ENCODE measurements at regions not wholly inside any gene's neighbourhood (a gene's known extent, or its start where the extent isn't known, plus 50 kb on each side); places are given as distances from the start of the nearest gene placed in this dataset.

DNA sequence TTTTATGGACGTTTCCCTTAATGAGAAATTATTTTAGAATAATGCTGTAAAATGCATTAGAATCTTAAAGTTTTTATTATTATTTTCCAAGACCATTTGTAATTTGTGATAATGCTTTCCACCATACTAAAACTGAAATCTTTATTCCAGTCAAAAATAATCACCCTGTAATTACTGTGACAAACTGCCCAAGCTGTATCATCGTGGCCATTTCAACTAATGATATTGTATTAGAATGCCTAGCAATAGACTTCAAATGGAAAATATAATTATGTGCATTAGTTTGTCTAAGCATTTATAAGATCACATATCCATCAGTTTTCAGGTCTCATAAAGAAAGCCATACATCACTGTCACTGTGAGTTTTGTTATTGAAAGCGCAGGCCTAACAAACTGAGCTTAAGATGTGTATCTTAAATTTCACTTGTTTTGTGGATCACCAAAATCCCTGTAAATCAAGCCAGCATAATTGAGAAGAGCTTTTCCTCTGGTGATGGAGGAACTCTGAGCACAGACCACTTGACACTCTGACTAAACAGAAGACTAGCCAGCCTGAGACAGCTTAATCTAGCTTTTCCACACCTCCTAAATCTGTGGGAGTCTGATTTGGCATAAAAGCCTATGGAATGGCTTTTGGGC is 1312.2 kb upstream of the ACVR2A start:
- no peak for DNase-seq

DNA sequence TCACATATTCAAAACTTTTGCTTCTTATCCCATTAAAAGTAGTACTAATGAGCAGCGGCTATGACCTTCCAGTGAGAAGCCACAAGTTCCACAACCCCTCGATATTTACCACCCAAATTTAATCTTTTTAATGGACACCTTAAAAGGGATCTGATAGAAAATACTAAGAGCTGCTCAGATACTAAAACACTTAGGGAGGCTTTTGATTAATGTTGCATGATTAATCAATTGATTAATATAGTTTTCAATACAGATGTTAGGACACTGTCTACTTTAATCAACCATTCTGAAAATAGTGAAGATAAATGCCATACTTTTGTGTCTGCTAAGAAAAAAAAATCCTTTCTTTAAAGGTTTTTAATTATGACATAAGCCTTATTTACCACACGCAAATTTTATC is 1312.8 kb upstream of the ACVR2A start:
- DNase-seq: no peak

DNA sequence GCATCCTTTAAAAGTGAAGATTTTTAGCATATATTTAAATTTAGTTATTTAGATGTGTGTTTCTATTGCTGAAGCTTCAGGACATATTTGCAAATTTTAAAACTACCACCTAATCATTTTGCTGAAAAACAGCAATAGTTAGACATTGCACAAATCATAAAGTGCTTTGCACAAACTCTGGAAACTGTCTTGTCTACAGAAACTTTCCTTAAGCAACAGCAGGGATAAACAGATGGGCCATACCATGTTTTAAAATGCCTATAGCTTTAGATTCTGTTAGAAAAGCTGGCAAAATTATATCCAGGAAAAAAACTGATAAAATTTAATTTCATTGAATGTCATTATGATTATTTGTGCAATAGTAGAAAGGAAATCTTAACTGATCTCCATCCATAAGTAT is 1313.9 kb upstream of the ACVR2A start:
- no peak for DNase-seq

DNA sequence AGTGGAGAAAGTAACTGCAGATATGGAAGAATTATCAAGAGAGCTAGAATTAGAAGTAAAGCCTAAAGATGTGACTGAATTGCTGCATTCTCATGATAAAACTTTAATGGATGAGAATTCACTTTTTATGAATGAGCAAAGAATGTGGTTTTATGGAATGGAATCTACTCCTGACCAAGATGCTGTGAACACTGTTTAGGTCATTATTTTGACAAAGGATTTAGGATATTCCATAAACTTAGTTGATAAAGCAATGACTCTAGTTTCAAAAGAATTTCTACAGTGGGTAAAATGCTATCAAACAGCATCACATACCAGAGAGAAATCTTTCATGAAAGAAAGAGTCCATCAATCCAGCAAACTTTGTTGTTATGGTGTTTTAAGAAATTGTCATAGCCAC is 1317.7 kb upstream of the ACVR2A start:
- no peak for DNase-seq

DNA sequence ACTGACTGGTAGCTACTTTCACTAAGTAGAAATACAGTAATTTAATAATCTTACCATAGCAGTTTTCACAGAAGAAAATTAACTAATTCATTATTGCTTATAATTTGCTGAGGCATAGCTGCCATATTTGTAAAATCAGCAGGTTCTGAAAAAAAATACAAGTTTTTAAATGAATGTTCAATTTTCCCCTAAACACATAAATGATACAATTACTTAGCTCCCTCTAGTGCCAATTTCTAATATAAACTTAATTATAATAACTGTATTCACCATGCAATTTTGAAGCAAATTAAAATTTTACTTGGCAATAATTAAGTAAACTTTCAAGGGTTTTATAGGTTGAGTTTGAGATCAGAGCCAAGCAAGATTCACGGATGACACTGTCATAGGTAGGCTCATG is 1321.6 kb upstream of the ACVR2A start:
- no peak for DNase-seq

DNA sequence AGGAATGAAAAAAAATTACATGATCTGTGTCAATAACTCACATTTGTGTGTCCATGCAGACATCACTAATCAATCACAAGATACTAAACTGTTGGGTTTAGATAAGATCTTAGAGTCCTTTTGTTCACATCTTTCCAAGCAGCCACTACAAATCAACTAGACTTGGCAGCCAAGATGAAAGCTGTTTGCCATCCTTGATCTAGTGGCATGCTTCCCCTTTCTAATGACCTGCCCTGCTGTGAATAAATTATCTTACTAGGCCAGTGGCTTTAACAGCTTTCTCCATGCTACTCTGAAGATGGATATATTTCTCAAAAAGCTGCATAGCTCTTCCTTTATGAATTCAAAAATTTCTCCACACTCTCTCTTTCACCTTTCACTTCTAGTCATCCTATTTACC is 1338.0 kb upstream of the ACVR2A start:
- no peak for DNase-seq

DNA sequence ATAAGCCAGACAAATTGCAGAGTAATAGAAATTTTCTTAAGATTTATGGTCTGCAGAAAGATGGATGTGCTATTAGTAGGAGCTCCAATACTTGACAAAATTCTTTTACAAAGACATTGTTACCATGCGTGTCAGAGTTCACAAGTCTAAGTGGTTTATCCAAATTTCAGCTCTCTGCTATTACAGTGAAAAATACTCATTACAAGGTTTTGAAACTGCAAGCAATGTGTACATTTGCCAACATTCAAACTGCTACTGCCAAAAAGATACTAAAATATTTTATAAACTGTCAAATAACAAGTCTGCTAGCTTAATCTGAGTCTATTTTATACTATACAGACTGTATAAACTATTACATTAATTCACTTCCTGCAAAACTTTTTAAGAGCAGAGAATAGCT is 1341.5 kb upstream of the ACVR2A start:
- no peak for DNase-seq

DNA sequence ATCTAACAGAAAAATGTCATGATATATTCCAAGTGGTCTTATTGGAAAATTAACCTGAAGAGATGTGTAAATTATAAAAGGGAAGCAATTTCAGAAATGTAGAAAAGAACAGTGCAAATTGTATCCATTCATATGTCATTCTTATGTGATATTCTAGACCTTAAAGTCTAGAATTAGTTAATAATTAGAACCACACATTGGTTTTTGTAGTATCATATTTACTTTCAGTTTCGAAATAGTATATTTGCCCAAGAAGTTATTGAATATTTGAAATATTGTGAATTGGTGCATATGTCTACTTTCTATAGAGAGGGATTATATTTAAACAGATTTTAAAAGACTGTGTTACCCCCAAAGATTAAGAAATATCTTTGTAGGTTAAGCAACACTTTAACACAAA is 1348.6 kb upstream of the ACVR2A start:
- DNase-seq: no peak

DNA sequence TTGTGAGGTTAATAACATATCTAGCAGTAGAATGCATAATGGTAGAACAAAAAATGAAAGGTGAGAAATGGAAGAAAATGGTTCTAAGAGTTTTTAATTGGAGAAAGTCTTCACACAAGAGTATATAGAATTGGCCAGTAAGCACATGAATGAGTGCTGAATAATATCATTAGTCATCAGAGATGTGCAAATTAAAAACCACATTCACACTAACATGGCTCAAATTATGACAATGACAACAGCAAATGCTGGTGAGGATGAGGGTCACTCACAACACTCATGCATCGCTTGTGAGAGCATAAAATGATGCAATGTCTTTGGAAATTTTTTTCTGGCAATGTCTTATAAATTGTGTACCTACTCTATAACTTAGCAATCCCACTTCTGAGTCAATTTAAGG is 1355.4 kb upstream of the ACVR2A start:
- DNase-seq: no peak

DNA sequence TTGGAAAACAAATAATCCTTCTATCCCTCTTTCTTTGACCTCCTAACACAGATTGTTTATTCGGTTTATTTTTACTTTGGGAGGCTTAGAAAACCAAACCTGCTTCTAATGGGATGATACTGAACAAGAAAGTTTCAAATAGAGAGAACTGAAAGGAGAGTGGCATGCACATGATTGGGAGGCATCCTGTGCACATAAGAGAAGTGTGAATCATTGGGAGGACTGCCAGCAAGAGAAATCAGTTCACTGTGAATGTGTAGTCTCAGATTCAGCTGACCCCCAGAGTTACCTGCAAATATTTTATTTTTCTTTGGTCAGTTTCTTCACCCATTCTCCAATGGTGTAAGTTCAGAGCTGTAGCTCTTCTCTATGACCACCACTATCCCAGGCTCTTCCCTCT is 1363.2 kb upstream of the ACVR2A start:
- no peak for DNase-seq

DNA sequence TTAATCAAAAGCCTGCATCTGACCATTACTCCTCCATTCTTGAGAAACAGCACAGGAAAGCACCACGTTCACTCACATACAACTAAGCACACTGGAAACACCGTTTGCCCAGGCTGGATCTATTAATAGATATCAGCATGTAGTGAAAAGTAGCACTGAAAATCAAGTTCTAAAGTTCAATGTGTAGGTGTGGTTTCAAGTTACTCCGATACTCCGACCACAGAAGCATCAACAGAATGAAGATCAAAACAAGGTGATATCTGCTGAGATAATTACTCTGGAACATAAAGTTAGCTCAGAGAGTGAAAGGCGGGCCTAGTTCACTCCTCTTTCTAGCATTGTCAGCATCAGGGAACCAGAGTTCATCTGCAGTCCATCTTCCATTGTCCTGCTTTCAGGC is 1367.4 kb upstream of the ACVR2A start:
- no peak for DNase-seq

DNA sequence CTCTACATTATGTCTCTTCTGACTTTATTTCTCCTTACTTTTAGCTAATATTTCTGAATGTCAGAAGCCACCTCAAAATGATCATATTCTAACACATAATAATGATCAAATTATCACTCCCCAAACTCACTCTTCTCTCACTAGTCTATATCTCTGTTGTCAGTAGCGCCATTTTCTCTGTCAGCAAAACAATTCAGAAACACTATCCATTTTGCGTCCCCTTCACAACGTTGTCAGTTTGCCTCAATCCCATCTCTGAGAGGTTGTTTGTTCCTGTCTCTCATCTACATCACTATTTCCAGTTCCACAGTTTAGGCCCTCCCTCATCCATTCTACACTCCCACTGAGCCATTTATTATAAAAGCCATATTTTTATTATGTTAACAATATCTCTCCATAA is 1376.3 kb upstream of the ACVR2A start:
- no peak for DNase-seq

DNA sequence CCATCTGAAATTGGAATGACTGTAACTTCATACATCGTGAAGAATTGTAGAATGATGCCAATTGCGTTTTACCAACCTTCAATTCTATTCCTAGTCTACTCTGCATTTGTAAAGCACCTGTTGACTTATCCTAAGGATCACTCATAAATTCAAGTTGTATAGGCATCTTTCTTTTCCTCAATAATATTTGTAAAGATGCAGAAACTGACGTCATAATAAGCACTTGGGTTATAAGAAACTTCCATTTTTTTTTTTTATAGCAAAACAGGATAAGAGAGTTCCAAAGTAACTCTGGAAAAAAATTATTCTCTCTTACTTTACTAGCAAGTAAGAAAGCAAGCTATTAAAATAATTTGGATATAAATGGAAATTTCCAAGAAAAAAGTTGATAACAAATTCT is 1377.4 kb upstream of the ACVR2A start:
- no peak for DNase-seq

DNA sequence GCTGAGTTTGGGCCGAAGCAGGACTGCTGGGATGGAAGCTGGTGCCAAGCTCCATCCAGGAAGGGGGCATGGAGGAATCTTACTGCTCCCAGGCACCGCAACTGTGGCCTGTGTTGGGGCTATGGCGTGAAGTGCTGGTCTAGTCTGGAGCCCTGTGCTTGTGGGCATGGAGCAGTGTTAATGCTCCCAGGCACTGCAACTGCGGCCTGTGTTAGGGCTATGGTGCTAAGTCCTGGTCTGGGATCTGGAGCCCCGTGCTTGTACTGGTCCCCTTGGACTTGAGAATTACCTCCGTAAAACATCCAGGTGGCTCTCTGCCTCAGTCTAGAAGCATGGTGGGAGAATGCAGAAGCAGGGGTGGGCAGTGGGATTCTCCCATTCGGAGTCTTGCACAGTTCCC is 1379.4 kb upstream of the ACVR2A start:
- no peak for DNase-seq

DNA sequence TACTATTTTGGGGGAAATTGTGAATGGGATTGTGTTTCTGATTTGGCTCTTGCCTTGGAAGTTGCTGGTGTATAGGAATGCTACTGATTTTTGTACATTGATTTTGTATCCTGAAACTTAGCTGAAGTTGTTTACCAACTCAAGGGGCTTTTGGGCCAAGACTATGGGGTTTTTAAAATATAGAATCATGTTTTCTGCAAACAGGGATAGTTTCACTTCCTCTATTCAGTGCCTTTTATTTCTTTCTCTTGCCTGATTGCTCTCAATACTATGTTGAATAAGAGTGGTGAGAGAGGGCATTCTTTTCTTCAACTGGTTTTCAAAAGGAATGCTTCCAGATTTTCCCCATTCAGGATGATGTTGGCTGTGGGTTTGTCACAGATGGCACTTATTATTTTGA is 1383.8 kb upstream of the ACVR2A start:
- DNase-seq: no peak

DNA sequence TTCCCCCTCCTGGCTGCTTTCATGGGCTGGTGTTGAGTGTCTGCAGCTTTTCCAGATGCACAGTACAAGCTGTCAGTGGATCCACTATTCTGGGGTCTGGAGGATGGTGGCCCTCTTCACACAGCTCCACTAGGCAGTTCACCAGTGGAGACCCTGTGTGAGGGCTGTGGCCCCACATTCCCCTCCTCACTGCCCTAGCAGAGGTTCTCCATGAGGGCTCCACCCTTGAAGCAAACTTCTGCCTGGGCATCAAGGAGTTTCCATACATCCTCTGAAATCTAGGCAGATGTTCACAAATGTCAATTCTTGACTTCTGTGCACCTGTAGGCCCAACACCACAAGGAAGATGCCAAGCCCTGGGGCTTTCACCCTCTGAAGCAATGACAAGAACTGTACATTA is 1386.2 kb upstream of the ACVR2A start:
- DNase-seq: no peak

DNA sequence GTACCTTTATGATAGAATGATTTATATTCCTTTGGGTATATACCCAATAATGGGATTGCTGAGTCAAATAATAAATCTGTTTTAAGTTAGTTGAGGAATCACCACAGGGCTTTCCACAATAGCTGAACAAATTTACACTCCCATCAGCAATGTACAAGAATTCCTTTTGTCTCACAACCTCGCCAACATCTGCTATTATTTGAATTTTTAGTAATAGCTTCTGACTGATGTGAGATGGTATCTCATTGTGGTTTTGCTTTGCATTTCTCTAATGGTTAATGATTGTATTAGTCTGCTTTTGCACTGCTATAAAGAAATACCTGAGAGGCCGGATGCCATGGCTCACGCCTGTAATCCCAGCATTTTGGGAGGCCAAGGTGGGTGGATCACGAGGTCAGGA is 1387.6 kb upstream of the ACVR2A start:
- DNase-seq: no peak

DNA sequence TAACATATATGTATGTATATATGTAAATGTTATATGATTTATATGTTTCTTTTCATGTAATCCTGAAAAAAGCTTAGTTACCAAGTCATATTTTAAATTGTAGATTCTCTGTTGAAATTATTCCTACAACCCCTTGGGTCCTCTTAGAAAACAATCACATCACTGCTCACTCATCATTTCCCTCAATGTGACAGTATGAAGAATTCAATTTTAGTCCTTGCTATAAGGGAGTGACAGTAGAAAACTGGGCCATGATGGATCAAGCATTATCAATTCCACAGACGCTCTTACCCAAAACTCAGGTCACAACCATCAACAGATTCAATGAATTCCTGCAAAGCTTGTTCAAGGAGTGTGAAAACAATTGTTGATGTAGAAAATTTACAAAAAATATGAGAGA is 1389.5 kb upstream of the ACVR2A start:
- no peak for DNase-seq

DNA sequence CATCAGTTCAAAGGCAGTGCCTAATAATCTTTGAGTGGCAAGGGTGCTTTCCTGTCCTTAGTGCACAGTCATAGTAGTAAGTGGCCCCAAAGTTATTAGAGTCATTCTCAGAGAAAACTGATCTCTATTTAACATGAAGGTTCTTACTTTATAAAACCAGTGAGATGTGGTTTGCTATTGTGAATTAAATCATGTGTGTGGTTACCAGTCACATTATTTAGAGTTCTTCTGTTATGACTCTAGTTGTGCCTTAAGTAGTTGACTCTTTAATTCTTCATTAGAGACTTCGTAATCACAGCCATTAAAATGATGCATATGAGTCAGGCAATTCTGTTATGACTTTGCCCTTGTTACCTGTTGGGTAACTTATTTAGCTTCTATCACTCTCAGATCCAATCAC is 1392.9 kb upstream of the ACVR2A start:
- no peak for DNase-seq

DNA sequence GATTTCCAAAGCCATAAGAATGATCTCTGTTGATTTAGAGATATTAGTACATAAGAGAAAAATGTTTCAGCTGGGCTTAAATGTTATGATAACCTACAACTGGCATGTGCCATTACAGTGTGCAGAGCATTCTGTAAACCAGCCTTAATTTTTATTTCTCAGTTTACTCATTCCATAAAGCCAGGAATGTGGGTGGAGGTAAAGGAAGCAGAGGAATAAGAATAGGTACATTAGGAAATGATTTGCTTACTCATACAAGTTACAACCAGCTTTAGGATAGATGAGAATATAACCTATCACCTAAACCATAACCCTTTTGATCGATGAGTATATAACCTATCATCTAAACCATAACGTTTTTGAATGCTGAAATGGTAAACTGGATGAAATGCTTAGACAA is 1394.7 kb upstream of the ACVR2A start:
- DNase-seq: no peak

DNA sequence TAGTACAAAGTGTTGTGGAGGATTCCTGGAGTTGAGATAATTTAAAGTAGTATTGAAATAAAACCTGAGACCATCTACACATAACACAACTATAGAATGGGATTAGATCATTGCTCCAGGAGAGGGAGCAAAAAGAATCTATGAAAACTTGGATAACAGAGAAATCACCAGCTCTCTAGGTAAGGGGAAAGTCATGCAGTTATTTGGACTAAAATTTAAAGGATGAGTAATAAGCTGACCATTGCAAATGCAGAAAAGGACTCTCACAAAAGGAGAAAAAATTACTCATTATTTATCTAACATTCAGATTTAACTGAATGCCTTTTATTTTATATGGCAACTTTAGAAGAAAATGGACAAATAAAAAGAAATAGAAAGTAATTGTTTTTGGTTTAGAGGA is 1399.8 kb upstream of the ACVR2A start:
- DNase-seq: no peak

DNA sequence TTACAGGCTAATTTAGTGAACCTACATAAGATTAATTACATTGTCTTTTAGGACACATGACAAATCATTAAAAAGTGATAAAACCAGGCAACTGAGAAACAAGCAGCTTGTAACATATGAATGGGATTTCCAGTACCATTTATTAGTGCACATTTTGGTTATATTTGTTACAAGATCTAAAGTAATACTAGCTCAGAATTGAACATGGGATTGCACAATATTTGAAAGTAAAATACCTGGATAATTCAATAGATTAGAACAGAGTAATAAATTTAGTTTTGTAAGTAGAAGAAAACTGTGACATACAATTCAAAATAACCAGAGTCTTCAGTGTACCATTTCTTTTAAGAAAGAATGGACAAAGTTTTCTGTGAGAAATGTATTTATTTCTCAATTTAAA is 1400.7 kb upstream of the ACVR2A start:
- no peak for DNase-seq

DNA sequence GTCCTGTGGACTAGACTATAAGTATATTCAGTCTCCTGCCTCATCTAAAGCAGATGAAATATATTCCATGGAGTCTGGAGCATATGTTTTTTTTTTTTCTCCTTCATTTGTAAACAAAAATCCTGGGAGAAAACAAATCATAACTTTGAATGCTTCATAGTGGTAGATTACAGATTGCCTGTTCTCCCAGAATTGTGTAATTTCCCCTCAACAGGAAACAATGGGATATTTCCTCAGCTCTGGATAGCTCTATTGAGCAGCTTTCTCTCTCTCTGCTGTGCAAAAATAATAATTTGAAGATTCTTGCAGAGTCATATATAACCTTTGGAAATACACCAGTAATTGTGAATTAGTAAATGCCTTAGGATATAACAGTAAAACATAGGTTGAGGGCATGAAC is 1406.6 kb upstream of the ACVR2A start:
- no peak for DNase-seq

DNA sequence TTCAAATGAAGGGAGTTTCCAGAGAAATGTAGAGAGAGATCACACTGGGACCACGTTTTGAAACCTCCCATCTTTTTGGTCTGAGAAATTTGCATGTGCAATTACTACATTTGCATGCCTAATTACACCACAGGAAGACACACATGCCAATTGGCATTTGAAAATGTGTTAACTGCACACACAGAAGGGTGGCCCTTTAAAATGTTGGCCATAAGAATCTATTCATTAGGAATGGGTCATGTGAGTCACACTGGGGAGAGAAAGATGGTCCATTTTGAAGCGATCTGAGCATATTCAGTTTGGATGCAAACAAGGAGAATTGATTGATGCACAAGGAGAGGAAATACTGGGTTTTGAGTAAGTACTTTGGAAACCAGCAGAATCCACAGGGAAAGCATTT is 1407.1 kb upstream of the ACVR2A start:
- DNase-seq: no peak

DNA sequence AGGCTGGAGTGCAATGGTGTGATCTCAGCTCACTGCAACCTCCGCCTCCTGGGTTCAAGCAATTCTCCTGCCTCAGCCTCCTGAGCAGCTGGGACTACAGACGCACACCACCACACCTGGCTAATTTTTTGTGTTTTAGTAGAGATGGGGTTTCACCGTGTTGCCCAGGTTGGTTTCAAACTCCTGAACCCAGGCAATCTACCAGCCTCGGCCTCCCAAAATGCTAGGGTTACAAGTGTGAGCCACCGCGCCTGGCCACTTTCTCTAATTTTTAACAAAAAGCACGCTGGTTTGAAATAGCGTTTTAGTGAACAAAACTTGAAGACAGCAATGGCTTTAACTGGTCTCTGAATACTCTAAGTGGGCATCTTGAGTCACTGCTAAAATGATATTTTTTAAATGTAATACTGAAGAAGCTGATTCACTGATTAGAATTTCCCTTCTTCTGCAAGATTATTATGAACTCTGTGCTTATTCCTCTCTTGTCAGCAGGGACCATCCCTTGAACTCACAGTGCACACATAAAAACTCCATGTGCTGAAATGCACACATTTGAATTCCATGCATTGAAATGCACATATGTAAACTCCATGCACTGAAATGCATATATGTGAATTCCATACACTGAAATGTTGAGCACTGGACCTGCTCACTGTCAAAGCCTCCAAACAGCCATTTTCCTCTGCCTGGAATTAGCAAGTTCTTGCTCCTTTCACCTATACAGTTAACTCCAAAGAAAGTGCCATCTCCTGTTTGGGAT is 1411.5 kb upstream of the ACVR2A start:
- DNase-seq: no peak

Data from stimulated activated naive CD4-positive, alpha-beta T cell (primary cell).